ENCODE measurements at regions not wholly inside any gene's neighbourhood (a gene's known extent, or its start where the extent isn't known, plus 50 kb on each side); places are given as distances from the start of the nearest gene placed in this dataset.

- no peak for DNase-seq
Measured at GRCh38 chrX:39307488-39307887, 506.2 kb downstream of the MID1IP1 start.

- DNase-seq: no peak
Measured at GRCh38 chrX:39308126-39308525, 506.9 kb downstream of the MID1IP1 start.

GRCh38 chrX:39309018-39309635 lies 507.9 kb downstream of the MID1IP1 start:
- peak; percentile 81 for DNase-seq

- peak; percentile 11 for DNase-seq
Measured at GRCh38 chrX:39309721-39310152, 508.5 kb downstream of the MID1IP1 start.

GRCh38 chrX:39310891-39311290 lies 509.6 kb downstream of the MID1IP1 start:
- peak; percentile 12 for DNase-seq

GRCh38 chrX:39311646-39312045 lies 510.4 kb downstream of the MID1IP1 start:
- no peak for DNase-seq

- no peak for DNase-seq
Measured at GRCh38 chrX:39313146-39313545, 511.9 kb downstream of the MID1IP1 start.

- no peak for DNase-seq
Measured at GRCh38 chrX:39318506-39319343, 517.5 kb downstream of the MID1IP1 start.

- DNase-seq: no peak
Measured at GRCh38 chrX:39320165-39320564, 518.9 kb downstream of the MID1IP1 start.

GRCh38 chrX:39322496-39322895 lies 521.2 kb downstream of the MID1IP1 start:
- no peak for DNase-seq

- no peak for DNase-seq
Measured at GRCh38 chrX:39324233-39324930, 523.1 kb downstream of the MID1IP1 start.

GRCh38 chrX:39327255-39327654 lies 526.0 kb downstream of the MID1IP1 start:
- peak; percentile 11 for DNase-seq

- no peak for DNase-seq
Measured at GRCh38 chrX:39327705-39328104, 526.4 kb downstream of the MID1IP1 start.

- no peak for DNase-seq
Measured at GRCh38 chrX:39328661-39329060, 527.4 kb downstream of the MID1IP1 start.

GRCh38 chrX:39331082-39331704 lies 529.9 kb downstream of the MID1IP1 start:
- DNase-seq: peak; percentile 5

- DNase-seq: no peak
Measured at GRCh38 chrX:39333451-39333850, 532.2 kb downstream of the MID1IP1 start.

GRCh38 chrX:39335513-39336235 lies 534.4 kb downstream of the MID1IP1 start:
- DNase-seq: no peak

- no peak for DNase-seq
Measured at GRCh38 chrX:39336671-39337311, 535.5 kb downstream of the MID1IP1 start.

- no peak for DNase-seq
Measured at GRCh38 chrX:39337451-39337850, 536.2 kb downstream of the MID1IP1 start.

GRCh38 chrX:39338583-39338982 lies 537.3 kb downstream of the MID1IP1 start:
- no peak for DNase-seq

GRCh38 chrX:39356119-39356807 lies 555.0 kb downstream of the MID1IP1 start:
- no peak for DNase-seq

Data from inflammatory macrophage treated with lipopolysaccharide for 4 hours (primary cell).